IMR-90 (cell line): ENCODE measurements at regions not wholly inside any gene's neighbourhood (a gene's known extent, or its start where the extent isn't known, plus 50 kb on each side); places are given as distances from the start of the nearest gene placed in this dataset.

Experiments used
- BHLHE40 ChIP-seq: fragments of 150-350 bp; IDR thresholded peaks from 2 replicates; pipeline ENCODE4 v1.6.1; 2016; ENCODE audit warnings: mild to moderate bottlenecking, low read depth, low read length
- CHD1 ChIP-seq: IDR thresholded peaks from 2 replicates; pipeline ENCODE4 v1.6.1; 2012; ENCODE audit warnings: low read depth, low read length, improper control_type of control experiment
- FOS ChIP-seq: fragments of 150-350 bp; IDR thresholded peaks from 2 replicates; pipeline ENCODE4 v1.6.1; 2016; ENCODE audit warnings: low read depth, low read length
- MAFK ChIP-seq: IDR thresholded peaks from 2 replicates; pipeline ENCODE4 v1.6.1; 2012; ENCODE audit warnings: low read depth, low read length, improper control_type of control experiment
- NFE2L2 ChIP-seq: fragments of 150-350 bp; IDR thresholded peaks from 2 replicates; pipeline ENCODE4 v1.6.1; 2016; ENCODE audit warnings: low read depth, mild to moderate bottlenecking, low read length
- POLR2A ChIP-seq: IDR thresholded peaks from 2 replicates; pipeline ENCODE4 v1.6.1; 2012; ENCODE audit warnings: mild to moderate bottlenecking, low read depth, low read length
- RAD21 ChIP-seq: IDR thresholded peaks from 2 replicates; pipeline ENCODE4 v1.6.1; 2012; ENCODE audit warnings: low read length, improper control_type of control experiment
- RCOR1 ChIP-seq: IDR thresholded peaks from 2 replicates; pipeline ENCODE4 v1.6.1; 2012; ENCODE audit warnings: mild to moderate bottlenecking, low read length, improper control_type of control experiment; ENCODE audit not compliant: insufficient replicate concordance
- RFX5 ChIP-seq: IDR thresholded peaks from 2 replicates; pipeline ENCODE4 v1.8.0; 2012; ENCODE audit warnings: low read depth, mild to moderate bottlenecking, low read length, moderate library complexity
- SMC3 ChIP-seq: fragments of 150-350 bp; IDR thresholded peaks from 2 replicates; pipeline ENCODE4 v1.6.1; 2016; ENCODE audit warnings: low read depth, mild to moderate bottlenecking, antibody characterized with exemption, low read length, moderate library complexity
- TF ChIP-seq, protein P1 (sequence below): conservative IDR thresholded peaks from 2 replicates; pipeline ENCODE4 v1.5.1; 2012; ENCODE audit warnings: mild to moderate bottlenecking, low read depth, low read length, improper control_type of control experiment
- TF ChIP-seq, protein P2 (sequence below): fragments of 150-350 bp; IDR thresholded peaks from 2 replicates; pipeline ENCODE4 v1.6.1; 2017; ENCODE audit warnings: mild to moderate bottlenecking, antibody characterized with exemption, low read length, low read depth
- TF ChIP-seq, protein P3 (sequence below): fragments of 150-350 bp; IDR thresholded peaks from 2 replicates; pipeline ENCODE4 v1.6.1; 2016; ENCODE audit warnings: low read depth, mild to moderate bottlenecking, low read length, moderate library complexity, borderline replicate concordance

DNA sequence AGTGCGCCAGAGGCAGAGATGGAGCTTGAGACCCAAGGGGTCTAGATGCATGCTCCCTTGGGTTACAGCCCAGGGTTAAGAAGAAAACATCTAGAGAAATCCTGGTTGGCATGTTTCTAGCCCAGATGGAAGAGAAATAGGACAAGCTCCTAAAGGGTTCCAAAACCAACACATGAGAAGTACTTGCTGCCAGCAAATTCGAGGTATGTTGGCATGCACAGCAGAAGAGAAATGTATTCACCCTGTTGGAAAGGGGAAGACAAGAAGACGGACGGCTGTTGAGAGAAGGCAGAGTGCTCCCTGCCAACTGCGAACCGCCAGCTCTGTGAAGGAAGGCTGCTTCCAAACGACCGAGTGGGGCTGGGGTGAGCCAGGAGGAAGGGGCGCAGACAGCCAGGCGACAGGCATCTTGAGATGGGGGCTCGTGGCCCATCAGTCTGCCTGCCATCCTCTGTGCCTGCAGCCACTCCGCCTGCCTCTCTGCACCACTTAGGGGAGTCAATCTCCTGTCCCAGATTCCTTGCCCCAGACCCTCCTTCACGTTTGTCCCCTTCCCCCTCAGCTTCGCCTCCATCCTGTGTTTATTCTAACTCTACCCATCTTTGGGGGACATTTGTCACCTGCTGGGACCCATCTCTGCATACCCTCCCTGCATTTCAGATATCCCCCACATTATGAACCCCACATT lies 249.2 kb downstream of the CDC5L start:
- TF ChIP-seq BHLHE40 = no peak
- TF ChIP-seq MAFK = no peak
- TF ChIP-seq POLR2A = no peak
- TF ChIP-seq, protein P1, sequence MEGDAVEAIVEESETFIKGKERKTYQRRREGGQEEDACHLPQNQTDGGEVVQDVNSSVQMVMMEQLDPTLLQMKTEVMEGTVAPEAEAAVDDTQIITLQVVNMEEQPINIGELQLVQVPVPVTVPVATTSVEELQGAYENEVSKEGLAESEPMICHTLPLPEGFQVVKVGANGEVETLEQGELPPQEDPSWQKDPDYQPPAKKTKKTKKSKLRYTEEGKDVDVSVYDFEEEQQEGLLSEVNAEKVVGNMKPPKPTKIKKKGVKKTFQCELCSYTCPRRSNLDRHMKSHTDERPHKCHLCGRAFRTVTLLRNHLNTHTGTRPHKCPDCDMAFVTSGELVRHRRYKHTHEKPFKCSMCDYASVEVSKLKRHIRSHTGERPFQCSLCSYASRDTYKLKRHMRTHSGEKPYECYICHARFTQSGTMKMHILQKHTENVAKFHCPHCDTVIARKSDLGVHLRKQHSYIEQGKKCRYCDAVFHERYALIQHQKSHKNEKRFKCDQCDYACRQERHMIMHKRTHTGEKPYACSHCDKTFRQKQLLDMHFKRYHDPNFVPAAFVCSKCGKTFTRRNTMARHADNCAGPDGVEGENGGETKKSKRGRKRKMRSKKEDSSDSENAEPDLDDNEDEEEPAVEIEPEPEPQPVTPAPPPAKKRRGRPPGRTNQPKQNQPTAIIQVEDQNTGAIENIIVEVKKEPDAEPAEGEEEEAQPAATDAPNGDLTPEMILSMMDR = no peak
- TF ChIP-seq RAD21 = no peak
- TF ChIP-seq, protein P2, sequence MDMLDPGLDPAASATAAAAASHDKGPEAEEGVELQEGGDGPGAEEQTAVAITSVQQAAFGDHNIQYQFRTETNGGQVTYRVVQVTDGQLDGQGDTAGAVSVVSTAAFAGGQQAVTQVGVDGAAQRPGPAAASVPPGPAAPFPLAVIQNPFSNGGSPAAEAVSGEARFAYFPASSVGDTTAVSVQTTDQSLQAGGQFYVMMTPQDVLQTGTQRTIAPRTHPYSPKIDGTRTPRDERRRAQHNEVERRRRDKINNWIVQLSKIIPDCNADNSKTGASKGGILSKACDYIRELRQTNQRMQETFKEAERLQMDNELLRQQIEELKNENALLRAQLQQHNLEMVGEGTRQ = no peak
- no peak for TF ChIP-seq RFX5
- no peak for TF ChIP-seq RCOR1
- TF ChIP-seq FOS = no peak
- no peak for TF ChIP-seq SMC3
- no peak for TF ChIP-seq CHD1
- no peak for TF ChIP-seq NFE2L2
- TF ChIP-seq, protein P3, sequence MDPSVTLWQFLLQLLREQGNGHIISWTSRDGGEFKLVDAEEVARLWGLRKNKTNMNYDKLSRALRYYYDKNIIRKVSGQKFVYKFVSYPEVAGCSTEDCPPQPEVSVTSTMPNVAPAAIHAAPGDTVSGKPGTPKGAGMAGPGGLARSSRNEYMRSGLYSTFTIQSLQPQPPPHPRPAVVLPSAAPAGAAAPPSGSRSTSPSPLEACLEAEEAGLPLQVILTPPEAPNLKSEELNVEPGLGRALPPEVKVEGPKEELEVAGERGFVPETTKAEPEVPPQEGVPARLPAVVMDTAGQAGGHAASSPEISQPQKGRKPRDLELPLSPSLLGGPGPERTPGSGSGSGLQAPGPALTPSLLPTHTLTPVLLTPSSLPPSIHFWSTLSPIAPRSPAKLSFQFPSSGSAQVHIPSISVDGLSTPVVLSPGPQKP = no peak
